ENCODE measurements at regions not wholly inside any gene's neighbourhood (a gene's known extent, or its start where the extent isn't known, plus 50 kb on each side); places are given as distances from the start of the nearest gene placed in this dataset.
"Not testable (repeated sequence)": the region's sequence is repeated elsewhere in the genome, so short reads cannot be mapped to it uniquely, and the experiment has no call there.

DNA sequence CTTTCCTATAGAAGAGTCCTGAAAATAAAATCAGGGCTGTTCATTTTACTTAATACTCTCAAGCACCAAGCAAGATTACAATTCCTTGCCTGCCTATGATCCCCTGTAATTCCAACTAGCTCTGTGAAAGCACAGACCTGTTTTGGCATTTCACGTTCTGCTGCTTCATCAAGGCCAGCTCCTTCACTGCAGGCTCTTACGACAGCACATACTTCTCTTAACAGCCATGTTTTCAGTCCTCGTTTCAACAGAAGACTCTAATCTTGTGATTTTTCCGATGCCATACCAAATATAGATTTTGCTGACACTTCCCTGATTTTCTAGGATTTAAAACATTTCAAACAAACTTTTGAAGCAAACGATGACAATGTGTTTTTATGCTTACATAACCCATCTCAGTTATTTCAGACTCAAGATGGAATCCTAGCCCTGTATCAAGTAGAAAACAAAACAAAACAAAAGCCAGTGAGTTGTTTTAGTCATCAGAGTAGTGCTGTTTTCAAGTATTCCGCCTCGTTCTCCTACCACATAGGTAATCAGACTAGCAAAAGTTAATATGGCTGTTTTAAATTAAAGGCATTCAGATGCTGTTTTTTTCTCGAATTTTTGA is 616.5 kb upstream of the CITED2 start:
- no peak for DNase-seq (ENCODE audit: low spot score)

DNA sequence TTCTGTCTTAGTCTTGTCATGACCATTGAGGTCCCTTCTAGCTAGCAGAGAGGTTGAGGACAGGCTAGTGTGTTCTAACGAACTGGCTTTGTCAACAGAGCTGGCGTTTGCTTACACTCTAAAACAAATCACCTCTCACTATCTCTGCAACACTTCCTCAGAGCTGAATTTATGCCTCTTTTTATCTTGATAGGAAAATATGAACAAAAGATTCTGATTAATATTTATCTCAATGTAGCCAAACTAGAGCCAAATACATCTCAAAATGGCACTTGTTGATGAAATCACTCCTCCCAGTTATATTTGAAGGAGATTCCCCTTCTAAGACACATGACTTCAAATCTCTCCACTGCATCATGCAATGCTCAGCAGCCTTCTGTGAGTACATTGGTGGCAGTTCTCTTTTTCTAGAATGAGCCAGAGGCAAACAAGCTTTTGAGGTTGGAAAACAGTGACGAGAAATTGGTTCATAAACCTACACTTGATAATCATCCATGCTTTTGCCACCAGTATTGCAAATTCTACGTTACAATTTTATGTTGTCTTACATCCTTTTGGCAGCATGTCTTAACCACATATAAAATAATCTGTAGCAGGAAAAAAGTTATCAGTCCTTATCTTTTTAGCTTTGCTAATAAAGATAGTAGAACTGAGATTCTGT is 615.7 kb upstream of the CITED2 start:
- no peak for DNase-seq (ENCODE audit: low spot score)

DNA sequence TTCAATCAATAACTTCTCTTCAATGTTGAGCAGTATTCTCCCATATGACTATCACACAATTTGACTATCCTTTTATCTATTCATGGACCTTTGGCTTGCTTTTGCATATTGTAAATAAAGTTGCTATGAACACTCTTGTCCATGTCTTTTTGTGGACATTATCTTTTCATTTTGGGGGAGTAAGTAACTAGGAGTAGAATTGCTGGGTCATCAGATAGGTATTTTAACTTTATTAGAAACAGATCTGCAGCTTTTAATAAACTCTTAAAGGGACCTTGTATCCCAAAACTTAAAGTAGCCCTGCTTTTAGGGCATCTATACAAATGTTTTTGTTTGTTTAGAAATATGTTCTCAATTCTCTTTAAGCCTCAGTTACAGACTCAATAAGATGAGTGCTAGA is 614.2 kb upstream of the CITED2 start:
- no peak for DNase-seq (ENCODE audit: low spot score)

DNA sequence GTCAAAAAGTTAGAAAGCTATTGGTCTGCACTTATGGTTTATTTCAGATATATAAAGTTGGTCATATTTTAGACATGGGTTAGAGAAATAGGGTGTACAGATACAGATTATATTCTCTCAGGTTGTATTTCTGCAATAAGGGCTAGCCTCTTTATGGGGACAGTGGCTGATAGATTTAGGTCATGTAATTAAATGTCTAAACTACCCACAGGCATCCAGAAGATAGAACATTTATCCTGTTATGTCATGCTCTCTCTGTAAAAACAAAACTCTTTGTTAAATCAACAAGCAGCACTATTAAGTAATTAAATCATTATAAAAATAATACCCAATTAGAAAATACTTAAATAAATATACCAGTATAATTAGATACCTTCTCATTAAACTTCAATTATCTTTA is 612.6 kb upstream of the CITED2 start:
- no peak for DNase-seq (ENCODE audit: low spot score)

DNA sequence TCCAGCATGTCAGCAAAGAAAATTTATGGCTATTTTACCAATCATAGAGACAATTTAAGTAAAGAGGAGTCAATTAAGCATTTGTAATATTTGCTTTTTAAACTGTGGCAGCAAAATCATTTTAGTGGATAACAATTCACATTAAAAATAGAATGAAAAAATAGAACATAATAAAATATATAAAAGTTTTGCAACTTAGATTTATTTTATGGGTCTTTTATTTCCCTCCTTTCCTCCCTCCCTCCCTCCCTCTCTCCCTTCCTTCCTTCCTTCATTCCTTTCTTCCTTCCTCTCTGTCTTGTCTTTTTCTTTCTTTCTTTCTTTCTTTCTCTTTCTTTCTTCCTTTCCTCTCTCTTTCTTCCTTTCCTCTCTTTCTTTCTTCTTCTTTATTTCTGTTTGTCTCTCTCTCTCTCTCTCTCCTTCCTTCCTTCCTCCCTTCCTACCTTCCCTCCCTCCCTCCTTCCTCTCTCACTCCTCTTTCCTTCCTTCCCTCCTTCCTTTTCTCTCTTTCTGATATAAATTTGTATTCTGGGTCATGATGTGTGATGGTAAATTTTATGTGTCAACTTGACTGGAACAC is 610.9 kb upstream of the CITED2 start:
- no peak for DNase-seq (ENCODE audit: low spot score)

DNA sequence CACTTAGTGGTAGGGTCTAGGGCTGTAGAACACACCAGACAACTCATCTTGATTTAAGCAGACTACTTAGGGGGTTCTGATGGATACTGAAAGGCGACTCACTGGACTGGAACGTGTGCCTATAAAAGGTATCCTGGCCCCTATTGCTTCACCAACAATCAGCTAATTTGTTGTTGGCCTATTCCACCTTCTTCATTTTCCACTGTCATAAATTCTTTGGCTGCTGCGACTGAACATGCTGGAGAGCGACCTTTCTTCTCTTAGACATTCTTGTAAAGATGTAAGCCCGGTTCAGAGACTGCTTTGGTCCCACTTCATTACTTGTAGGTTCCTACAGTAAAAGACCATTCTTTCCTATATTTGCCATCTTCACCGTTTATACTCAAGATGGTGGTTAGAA is 609.9 kb upstream of the CITED2 start:
- no peak for DNase-seq (ENCODE audit: low spot score)

DNA sequence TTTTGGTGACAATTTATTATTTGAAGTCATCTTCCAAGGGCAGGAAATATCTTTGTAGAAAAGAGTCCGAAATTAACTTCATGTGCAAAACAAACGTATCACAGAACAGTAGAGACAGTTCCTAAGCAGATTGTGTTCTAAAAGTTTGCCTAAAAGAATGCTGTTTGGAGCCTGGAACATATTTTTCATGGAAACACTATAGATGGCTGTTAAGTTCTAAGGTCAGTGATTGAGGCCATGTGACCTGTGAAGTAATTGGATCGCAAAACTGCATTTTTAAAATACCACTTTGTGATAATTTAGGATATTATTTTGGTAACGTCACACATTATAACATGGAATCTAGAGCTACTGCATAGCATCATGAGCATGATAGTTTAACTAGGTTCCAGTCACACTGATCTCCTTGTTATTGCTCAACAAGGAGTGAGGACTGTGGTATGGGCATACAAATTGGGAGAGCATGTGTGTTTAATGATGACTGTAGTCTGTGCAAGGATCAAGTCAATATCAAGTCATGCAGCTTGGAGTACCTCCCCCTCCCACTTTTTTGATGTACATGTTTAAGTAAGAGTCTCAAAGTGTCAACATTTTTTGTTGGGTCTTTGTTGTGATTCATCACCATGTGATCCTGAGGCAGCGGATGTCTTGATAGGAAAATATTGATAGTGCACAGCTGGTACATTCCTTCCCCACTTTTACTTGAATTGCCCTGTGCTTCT is 609.3 kb upstream of the CITED2 start:
- no peak for DNase-seq (ENCODE audit: low spot score)

DNA sequence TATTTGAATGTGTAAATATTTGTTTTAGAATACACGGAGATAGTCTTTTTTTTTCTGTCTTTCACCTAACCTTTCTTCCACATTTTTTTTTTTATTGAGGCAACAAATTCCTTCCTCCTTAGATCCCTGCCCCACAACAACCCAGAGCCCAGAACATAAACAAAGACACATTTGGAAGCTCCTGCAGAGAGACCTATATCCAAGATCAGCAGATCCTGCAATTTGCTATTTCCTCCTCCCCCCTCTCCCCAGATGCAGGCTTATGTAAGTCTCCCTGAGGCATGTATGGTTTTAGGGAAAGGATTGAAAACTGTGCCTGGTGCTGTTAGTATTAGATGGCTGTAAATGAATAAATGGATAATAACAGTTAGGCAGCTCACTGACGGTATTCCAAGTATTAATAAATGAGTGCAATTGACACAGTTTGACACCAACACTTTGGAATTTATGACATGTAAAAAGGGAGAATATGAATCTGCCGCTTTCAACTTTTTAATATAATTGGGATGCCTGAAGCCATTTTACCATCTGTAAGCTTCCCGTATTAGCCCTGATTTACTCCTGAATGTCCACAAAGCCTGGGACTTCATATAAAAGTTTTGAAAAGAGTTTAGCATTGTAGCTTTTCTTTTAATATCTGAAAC is 608.3 kb upstream of the CITED2 start:
- DNase-seq (ENCODE audit: low spot score), result no peak

DNA sequence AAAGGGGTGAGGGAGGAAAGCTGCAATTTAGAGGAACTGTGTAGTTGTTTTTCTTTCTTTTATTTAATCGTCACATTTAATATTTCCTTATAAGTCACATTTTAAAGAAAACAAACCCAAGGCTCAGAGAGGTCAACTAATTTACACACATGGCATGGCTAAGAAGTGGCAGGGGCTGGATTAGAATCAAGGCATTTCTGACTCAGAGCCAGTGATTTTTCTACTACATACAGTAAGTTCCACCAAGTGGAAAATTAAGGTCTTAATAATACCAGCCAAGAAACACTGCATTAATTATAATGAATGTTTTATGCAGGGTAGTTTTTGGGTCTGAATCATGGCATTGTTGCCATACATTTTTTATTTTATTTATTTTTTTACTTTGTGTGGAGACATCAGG is 607.7 kb upstream of the CITED2 start:
- DNase-seq (ENCODE audit: low spot score), result no peak

DNA sequence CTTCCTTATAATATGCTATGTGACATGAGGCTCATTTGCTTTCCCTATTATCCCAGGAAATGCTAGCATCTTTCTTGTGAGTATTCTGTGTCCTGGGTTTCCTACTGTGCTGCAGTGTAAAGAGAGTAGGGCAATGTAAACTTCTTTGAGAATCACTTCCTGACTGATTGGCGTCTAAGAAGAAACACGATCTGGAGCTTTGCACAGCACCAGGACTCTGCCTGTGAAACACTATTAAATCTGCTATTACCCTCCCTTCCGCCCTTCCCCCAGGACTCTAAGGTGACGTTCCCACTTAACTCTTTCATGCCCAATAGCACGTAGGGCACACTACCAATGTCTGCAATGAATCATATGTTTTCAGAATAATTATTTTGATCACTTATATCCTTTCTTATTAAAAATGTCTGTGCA is 607.3 kb upstream of the CITED2 start:
- no peak for DNase-seq (ENCODE audit: low spot score)

DNA sequence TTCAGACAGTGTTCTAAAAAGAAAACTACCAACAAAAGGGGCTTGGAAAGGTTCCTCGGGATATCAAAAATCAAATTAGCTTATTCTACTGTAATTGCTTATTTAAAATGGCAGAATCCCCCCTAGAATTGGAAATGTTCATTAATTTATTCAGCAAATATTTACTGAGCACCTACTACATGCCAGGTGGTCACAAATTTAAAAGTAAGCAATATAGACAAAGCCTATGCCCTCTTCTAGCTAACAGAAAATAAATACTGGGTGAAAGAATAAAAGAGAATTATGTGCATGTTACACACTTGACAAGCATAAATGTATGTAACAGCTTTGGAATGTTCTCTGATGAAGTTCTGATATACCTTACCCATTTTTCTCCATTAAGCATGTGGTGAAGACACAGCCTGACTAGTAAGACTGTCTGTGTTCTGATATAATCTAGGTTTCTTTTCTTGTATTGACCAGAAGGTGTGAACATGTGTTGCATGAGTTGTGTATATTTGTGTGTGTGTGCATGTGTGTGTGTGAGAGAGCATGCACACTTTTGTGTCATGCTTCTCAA is 606.7 kb upstream of the CITED2 start:
- no peak for DNase-seq (ENCODE audit: low spot score)

DNA sequence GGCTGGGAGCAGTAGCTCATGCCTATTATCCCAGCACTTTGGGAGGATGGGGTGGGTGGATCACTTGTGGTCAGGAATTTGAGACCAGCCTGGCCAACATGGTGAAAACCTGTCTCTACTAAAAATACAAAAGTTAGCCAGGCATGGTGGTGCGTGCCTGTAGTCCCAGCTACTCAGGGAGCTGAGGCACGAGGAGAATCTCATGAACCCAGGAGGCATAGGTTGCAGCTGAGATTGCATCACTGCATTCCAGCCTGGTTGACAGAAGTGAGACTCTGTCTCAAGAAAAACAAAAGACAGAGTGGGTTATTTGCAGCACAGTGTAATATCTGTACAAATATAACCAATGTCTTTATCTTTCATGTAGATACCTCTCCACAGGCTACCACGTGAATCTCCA is 606.2 kb upstream of the CITED2 start:
- not testable (repeated sequence) for DNase-seq (ENCODE audit: low spot score)

DNA sequence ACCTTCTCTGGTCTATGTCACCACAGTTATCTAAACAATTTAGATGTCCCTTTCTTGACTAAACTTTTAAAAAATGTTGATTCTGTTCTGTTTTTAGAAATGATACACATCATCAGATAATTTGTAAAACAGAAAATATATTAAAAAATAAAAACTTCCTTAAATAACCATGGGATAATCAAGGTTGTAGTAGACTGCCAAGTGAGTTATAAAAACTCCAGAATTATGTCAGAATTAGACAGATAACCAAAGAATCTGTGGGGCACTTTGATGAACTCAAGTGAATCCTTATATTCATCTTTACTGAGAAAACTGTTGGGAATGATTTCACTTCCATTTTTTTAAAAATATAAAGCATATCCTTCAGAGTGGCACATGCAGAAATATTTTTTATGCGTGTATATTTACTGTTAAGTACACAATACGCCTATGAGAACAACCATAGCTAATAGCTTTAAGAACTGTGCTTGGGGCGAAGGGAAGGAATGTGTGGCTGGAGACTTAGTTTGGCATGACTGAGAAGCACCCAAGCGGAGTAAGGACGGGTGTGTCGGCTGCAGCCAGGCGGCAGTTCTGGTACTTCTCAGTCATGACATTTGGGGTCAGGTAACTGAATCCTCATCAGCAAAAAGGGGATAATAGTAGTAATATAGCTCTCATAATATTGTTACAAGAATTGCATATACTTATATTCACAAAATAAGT is 604.7 kb upstream of the CITED2 start:
- no peak for DNase-seq (ENCODE audit: low spot score)

DNA sequence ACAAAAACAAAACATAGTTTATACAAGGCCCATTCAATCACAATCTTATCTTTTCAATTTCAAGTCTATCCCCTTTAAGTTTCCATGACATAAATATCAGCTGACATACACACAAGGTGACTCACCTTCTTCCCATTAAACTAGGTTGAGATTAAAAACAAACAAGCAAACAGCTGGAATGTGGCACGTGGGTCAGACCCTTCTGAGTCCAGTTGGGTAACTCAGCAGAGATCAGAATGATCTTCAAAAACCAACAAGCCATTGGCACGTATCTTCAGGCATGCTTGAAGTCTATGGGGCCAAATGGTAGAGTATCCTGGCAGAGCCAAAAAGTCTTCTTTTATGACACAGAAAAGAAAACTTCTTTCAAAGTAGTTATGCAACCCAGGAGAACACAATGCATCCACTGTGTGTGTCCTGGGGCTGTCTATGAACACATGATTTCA is 603.5 kb upstream of the CITED2 start:
- DNase-seq (ENCODE audit: low spot score), result no peak

DNA sequence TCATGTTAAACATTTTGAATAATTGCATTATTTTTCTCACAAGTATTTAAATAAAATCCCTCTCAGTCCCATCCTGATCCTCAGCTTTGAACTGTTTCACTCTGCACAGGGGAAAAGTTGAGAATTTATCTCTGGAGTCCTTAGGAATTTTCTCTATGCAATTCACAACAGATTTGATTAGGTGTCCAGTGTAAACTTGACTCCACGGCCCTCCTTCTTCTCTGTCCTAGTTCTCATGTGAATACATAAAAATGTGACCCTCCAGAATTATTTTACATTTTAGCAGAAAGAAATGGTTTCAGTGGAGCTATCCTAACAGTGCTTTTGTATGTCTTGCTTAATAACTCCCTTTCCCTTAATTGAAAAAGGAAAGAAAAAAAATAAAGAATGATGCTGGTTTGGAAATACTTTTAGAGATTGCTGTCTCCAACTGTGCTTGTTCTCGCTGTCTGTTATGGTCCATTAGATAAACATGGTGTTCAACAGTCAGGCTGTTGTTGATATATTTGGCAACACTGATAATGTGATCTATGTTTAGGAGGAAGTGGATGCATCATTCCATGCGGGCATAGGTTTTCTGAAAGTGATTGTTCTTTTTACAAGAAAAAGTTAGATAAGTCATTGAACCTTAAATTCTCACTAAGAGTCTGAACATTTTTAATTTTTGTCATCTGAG is 599.4 kb upstream of the CITED2 start:
- no peak for DNase-seq (ENCODE audit: low spot score)

DNA sequence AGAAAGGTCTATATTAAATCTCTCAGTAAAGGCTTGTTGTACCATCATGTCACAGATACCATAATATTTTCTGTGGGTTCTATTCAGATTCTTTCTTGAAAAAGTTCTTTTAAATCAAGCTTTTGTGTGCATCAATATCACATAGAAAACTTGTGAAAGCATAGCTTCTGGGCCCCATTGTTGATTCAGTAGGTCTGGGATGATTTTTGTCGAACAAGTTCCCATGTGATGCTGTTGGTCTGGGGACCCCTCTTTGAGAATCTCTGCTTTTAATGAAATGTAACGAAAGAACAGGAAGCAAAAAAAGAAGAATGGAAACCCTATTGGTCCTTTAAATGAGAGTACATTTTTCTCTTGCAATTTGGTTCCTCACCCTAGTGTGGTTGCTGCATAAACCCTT is 597.7 kb upstream of the CITED2 start:
- no peak for DNase-seq (ENCODE audit: low spot score)

DNA sequence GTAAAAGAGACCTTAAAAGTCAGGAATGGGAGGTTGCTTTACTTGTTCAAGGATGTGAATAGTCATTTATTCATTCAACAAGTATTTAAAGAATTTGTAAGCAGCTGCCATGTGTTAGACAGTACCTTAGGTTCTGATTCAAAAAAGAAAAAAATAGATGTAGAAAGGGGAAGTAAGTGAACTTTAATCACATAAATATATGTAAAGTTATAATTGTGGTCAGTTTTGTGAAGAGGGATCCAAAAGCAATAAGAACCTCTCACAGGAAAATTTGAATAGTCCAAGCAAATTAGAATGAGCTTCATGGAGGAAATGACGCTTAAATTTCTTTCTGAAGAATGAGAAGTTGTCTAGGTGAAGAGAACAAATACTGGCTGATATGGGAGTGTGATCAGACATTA is 596.1 kb upstream of the CITED2 start:
- no peak for DNase-seq (ENCODE audit: low spot score)

DNA sequence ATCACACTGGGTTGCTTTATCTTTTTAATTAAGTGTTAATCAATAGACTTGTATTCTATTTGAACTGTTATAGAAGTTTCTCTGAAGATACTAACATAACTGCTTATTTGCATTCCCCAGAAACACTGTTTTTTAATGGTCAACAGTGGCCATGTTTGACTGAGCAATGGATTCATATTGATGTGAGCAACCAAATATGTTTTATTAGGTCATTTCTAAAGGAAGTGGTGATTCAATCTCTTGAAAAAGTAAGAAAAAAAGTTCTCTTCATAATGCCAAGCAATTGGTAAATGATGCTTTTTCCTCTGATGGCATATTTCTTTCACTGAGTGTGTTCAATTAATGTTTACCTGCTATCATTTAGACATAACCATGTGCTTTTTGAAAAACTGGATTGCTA is 593.0 kb upstream of the CITED2 start:
- no peak for DNase-seq (ENCODE audit: low spot score)

DNA sequence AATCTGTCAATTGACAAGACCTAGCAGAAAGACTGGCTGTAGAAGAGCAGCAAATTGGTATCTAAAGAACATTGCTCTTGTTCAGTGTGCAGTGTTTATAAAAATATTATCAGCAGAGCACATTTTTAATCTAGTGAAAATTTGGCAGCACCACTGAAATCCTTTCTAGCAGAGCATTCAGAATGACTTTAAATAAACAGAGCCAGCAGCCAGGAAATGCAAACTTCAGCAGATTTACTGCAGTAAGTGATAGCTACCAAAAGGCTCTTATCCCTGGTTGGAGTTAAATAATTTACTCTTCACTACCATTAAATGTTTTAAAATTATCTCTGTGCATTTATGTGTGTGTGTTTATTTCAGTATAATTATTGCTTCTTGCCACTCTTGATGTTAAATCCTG is 590.9 kb upstream of the CITED2 start:
- no peak for DNase-seq (ENCODE audit: low spot score)

DNA sequence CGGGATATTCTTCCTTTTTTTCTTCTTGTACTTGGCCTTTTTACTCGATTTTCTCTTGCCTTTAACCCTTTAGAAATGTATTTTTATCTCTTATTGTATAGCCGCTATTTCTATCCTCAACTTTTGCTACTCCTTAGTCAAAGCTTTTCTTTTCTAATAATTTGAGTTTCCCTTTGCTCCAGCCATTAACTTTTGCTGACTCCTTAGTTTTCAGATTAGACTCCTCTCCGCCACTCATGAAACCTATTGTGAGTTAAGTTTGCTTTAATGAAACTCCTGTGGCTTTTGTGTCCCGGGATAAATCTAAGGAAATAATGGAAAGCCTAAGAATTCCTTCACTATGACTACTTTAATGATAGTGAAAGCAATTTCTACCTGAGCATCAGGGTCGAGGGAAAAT is 590.3 kb upstream of the CITED2 start:
- no peak for DNase-seq (ENCODE audit: low spot score)
